GM10248 (cell line): ENCODE measurements at regions not wholly inside any gene's neighbourhood (a gene's known extent, or its start where the extent isn't known, plus 50 kb on each side); places are given as distances from the start of the nearest gene placed in this dataset.

Experiments used
- CTCF ChIA-PET: fragments of 300-600 bp; sonication (Branson Sonifier 250); formaldehyde crosslinking; extraction: SDS; loops from one replicate; lab custom pipeline; 2021; ENCODE audit warnings: antibody characterized with exemption; lab: Yijun Ruan, JAX
- POLR2A ChIA-PET: fragments of 350-650 bp; sonication (Branson Sonifier 250); formaldehyde crosslinking; extraction: SDS; loops from one replicate; lab custom pipeline; 2020; ENCODE audit warnings: antibody characterized with exemption; lab: Yijun Ruan, JAX
- DNase-seq: peaks from one replicate; pipeline ENCODE4 v3.0.0; 2012; ENCODE audit errors: extremely low spot score
- TF ChIP-seq, protein P1 (sequence below): IDR thresholded peaks from 2 replicates; pipeline ENCODE4 v1.5.1; 2012; ENCODE audit warnings: mild to moderate bottlenecking, low read depth; ENCODE audit errors: extremely low read depth, missing control alignments, control extremely low read depth

DNA sequence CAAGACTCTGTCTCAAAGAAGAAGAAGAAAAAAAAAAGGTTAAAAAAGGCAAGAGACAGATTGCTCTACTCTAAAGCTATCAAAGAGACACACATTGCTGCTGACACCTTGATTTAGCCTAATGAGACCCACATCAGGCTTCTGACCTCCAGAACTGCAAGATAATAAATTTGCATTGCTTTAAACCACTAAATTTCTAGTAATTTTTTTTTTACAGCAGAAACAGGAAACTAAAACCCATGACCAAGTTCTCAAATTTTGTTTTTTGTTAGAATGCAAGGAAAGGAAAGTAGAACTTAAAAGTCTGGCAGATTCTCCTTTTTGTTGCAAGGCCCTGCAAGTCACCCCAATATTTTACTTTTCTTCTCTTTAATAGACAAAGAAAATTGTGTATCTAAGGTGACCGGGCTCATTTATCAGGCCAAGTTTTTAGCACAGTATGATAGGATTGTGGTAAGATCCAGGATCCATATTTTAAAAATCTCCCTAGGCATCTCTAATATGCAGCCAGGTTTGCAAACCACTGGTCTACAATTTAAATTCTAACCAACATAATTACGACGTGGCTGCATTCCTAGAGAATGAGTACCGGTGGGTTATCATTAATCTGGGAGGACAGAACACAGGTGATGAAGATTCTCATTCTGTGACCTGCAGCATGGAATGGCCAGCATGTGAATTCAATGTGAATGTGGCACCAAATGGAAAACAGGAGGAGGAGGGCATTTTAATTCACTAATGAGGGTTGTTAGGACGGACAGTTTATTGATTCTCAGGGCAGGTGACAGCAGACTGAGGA is 56.7 kb upstream of the MED4 start:
- POLR2A ChIA-PET, result no interaction called here
- TF ChIP-seq, protein P1, sequence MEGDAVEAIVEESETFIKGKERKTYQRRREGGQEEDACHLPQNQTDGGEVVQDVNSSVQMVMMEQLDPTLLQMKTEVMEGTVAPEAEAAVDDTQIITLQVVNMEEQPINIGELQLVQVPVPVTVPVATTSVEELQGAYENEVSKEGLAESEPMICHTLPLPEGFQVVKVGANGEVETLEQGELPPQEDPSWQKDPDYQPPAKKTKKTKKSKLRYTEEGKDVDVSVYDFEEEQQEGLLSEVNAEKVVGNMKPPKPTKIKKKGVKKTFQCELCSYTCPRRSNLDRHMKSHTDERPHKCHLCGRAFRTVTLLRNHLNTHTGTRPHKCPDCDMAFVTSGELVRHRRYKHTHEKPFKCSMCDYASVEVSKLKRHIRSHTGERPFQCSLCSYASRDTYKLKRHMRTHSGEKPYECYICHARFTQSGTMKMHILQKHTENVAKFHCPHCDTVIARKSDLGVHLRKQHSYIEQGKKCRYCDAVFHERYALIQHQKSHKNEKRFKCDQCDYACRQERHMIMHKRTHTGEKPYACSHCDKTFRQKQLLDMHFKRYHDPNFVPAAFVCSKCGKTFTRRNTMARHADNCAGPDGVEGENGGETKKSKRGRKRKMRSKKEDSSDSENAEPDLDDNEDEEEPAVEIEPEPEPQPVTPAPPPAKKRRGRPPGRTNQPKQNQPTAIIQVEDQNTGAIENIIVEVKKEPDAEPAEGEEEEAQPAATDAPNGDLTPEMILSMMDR, result no peak
- CTCF ChIA-PET, result no interaction called here
- DNase-seq, result no peak

- ChIA-PET CTCF (interaction anchor here (1.6 kb wide), 1 partner anchor 22 kb away, joined by 4 read pairs; no protein-coding TSS in a partner anchor), POLR2A (no interaction called here)
- TF ChIP-seq, protein P1, result no peak
- DNase-seq, result no peak
Observed at GRCh38 chr13:48148454-48148853, 53.5 kb upstream of the MED4 start.

- DNase-seq, result no peak
- TF ChIP-seq, protein P1, result no peak
- ChIA-PET POLR2A (no interaction called here), CTCF (no interaction called here)
Observed at GRCh38 chr13:48146636-48147035, 51.7 kb upstream of the MED4 start.

DNA sequence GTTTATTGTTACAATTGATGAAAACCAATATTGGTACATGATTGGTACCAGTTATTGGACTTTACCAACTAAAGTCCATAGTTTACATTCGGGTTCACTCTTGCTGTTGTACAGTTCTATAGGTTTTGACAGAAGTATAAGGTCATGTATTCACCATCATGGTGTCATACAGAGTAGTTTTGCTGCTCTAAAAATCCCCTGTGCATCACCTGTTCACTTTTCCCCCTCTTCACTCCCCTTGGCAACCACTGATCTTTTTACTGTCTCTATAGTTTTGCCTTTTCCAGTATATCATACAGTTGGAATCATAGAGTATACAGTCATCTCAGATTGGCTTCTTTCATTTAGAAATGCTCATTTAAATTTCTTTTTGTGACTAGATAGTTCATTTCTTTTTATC is 51.2 kb upstream of the MED4 start:
- ChIA-PET POLR2A (no interaction called here), CTCF (interaction anchor here (1.0 kb wide), 1 partner anchor 122 kb away, joined by 3 read pairs; no protein-coding TSS in a partner anchor)
- TF ChIP-seq, protein P1, result no peak
- DNase-seq, result no peak
